GM19467 (cell line): ENCODE measurements at regions not wholly inside any gene's neighbourhood (a gene's known extent, or its start where the extent isn't known, plus 50 kb on each side); places are given as distances from the start of the nearest gene placed in this dataset.
A peak's percentile ranks its signal among the peaks of the same experiment; 100 is the strongest.
"Not testable (repeated sequence)": the region's sequence is repeated elsewhere in the genome, so short reads cannot be mapped to it uniquely, and the experiment has no call there.

Source experiments
- ATAC-seq: cut with Tn5 transposase; IDR thresholded peaks from one replicate; pipeline ENCODE4 v1.9.1; 2021; ENCODE audit warnings: mild to moderate bottlenecking, moderate library complexity; ENCODE audit not compliant: unreplicated experiment

- ATAC-seq: peak; percentile 70
Observed at GRCh38 chrX:118254611-118255010, 91.3 kb upstream of the WDR44 start.

GRCh38 chrX:118255921-118256320 lies 90.0 kb upstream of the WDR44 start:
- ATAC-seq: no peak

GRCh38 chrX:118257781-118258180 lies 88.1 kb upstream of the WDR44 start:
- ATAC-seq: no peak

- ATAC-seq: no peak
Observed at GRCh38 chrX:118259213-118259612, 86.7 kb upstream of the WDR44 start.

GRCh38 chrX:118261151-118261550 lies 84.8 kb upstream of the WDR44 start:
- ATAC-seq: no peak

- no peak for ATAC-seq
Observed at GRCh38 chrX:118271775-118272174, 74.1 kb upstream of the WDR44 start.

- no peak for ATAC-seq
Observed at GRCh38 chrX:118272242-118272641, 73.7 kb upstream of the WDR44 start.

GRCh38 chrX:118286066-118286762 lies 59.7 kb upstream of the WDR44 start:
- no peak for ATAC-seq

- not testable (repeated sequence) for ATAC-seq
Observed at GRCh38 chrX:118295818-118296217, 50.1 kb upstream of the WDR44 start.
